ENCODE measurements at regions not wholly inside any gene's neighbourhood (a gene's known extent, or its start where the extent isn't known, plus 50 kb on each side); places are given as distances from the start of the nearest gene placed in this dataset.

- TF ChIP-seq RAD21 (IDR thresholded peaks at IDR 0.05; ENCODE audit: low read depth) (no peak), YY1 (IDR thresholded peaks at IDR 0.05; ENCODE audit: low read depth) (no peak), CREB1 (IDR thresholded peaks at IDR 0.05; ENCODE audit: low read depth) (no peak), CEBPB (IDR thresholded peaks at IDR 0.05) (no peak), MAX (IDR thresholded peaks at IDR 0.05) (no peak), EP300 (IDR thresholded peaks at IDR 0.05; ENCODE audit: borderline replicate concordance) (no peak), EGR1 (IDR thresholded peaks at IDR 0.05) (no peak), TAF1 (IDR thresholded peaks at IDR 0.05; ENCODE audit: low read depth) (no peak), FOXM1 (IDR thresholded peaks at IDR 0.05; ENCODE audit: borderline replicate concordance, low read depth) (no peak), NFIC (IDR thresholded peaks at IDR 0.05) (no peak), TEAD4 (IDR thresholded peaks at IDR 0.05) (no peak), REST (IDR thresholded peaks at IDR 0.05; ENCODE audit: low read depth) (no peak), USF1 (IDR thresholded peaks at IDR 0.05) (no peak), TCF12 (IDR thresholded peaks at IDR 0.05; ENCODE audit: low read depth) (no peak)
Observed at GRCh38 chr12:14256121-14256520, 109.4 kb upstream of the ATF7IP start.

All from Ishikawa (cell line).